ENCODE measurements at regions not wholly inside any gene's neighbourhood (a gene's known extent, or its start where the extent isn't known, plus 50 kb on each side); places are given as distances from the start of the nearest gene placed in this dataset.
"Not testable (repeated sequence)": the region's sequence is repeated elsewhere in the genome, so short reads cannot be mapped to it uniquely, and the experiment has no call there.

GRCh38 chr2:84214455-84214854, 244.6 kb downstream of the SUCLG1 start:
- no peak for DNase-seq (ENCODE audit: low spot score)

GRCh38 chr2:84212611-84213314, 246.3 kb downstream of the SUCLG1 start:
- no peak for DNase-seq (ENCODE audit: low spot score)

- DNase-seq (ENCODE audit: low spot score) = no peak
These were observed 249.1 kb downstream of the SUCLG1 start for GRCh38 chr2:84209941-84210340.

GRCh38 chr2:84204995-84205394, 254.1 kb downstream of the SUCLG1 start:
- no peak for DNase-seq (ENCODE audit: low spot score)

- no peak for DNase-seq (ENCODE audit: low spot score)
These were observed 256.9 kb downstream of the SUCLG1 start for GRCh38 chr2:84202166-84202565.

GRCh38 chr2:84201158-84201557, 257.9 kb downstream of the SUCLG1 start:
- no peak for DNase-seq (ENCODE audit: low spot score)

GRCh38 chr2:84197901-84198300, 261.2 kb downstream of the SUCLG1 start:
- no peak for DNase-seq (ENCODE audit: low spot score)

- no peak for DNase-seq (ENCODE audit: low spot score)
These were observed 264.0 kb downstream of the SUCLG1 start for GRCh38 chr2:84194949-84195644.

- no peak for DNase-seq (ENCODE audit: low spot score)
These were observed 264.9 kb downstream of the SUCLG1 start for GRCh38 chr2:84194181-84194580.

GRCh38 chr2:84187258-84187657, 271.8 kb downstream of the SUCLG1 start:
- no peak for DNase-seq (ENCODE audit: low spot score)

- DNase-seq (ENCODE audit: low spot score) = no peak
These were observed 277.2 kb downstream of the SUCLG1 start for GRCh38 chr2:84181927-84182326.

GRCh38 chr2:84177733-84178132, 281.3 kb downstream of the SUCLG1 start:
- DNase-seq (ENCODE audit: low spot score) = no peak

- no peak for DNase-seq (ENCODE audit: low spot score)
These were observed 283.1 kb downstream of the SUCLG1 start for GRCh38 chr2:84175970-84176369.

GRCh38 chr2:84175340-84175739, 283.7 kb downstream of the SUCLG1 start:
- no peak for DNase-seq (ENCODE audit: low spot score)

- DNase-seq (ENCODE audit: low spot score) = no peak
These were observed 286.0 kb downstream of the SUCLG1 start for GRCh38 chr2:84173041-84173440.

GRCh38 chr2:84170979-84171378, 288.1 kb downstream of the SUCLG1 start:
- DNase-seq (ENCODE audit: low spot score) = no peak

- DNase-seq (ENCODE audit: low spot score) = no peak
These were observed 289.2 kb downstream of the SUCLG1 start for GRCh38 chr2:84169871-84170270.

- not testable (repeated sequence) for DNase-seq (ENCODE audit: low spot score)
These were observed 290.5 kb downstream of the SUCLG1 start for GRCh38 chr2:84168552-84168951.

GRCh38 chr2:84165256-84165655, 293.8 kb downstream of the SUCLG1 start:
- DNase-seq (ENCODE audit: low spot score) = no peak

GRCh38 chr2:84160453-84160852, 298.6 kb downstream of the SUCLG1 start:
- no peak for DNase-seq (ENCODE audit: low spot score)

GRCh38 chr2:84158605-84159004, 300.5 kb downstream of the SUCLG1 start:
- no peak for DNase-seq (ENCODE audit: low spot score)

- no peak for DNase-seq (ENCODE audit: low spot score)
These were observed 306.6 kb downstream of the SUCLG1 start for GRCh38 chr2:84152462-84152861.

GRCh38 chr2:84144345-84144744, 314.7 kb downstream of the SUCLG1 start:
- no peak for DNase-seq (ENCODE audit: low spot score)

GRCh38 chr2:84137034-84137433, 322.0 kb downstream of the SUCLG1 start:
- DNase-seq (ENCODE audit: low spot score) = no peak

All from hematopoietic multipotent progenitor cell treated with erythropoietin and hydrocortisone succinate and interleukin-3 and kit ligand, for 15 days (in vitro differentiated cells).